Erythroblast (primary cell): ENCODE measurements at regions not wholly inside any gene's neighbourhood (a gene's known extent, or its start where the extent isn't known, plus 50 kb on each side); places are given as distances from the start of the nearest gene placed in this dataset.

ENCODE experiments used
- GATA1 ChIP-seq: IDR thresholded peaks from 2 replicates; pipeline ENCODE4 v1.6.1; 2011; ENCODE audit warnings: low read depth, mild to moderate bottlenecking, control low read depth, low read length, moderate library complexity
- POLR2A ChIP-seq: IDR thresholded peaks from 2 replicates; pipeline ENCODE4 v1.6.1; 2011; ENCODE audit warnings: mild to moderate bottlenecking, low read length

DNA sequence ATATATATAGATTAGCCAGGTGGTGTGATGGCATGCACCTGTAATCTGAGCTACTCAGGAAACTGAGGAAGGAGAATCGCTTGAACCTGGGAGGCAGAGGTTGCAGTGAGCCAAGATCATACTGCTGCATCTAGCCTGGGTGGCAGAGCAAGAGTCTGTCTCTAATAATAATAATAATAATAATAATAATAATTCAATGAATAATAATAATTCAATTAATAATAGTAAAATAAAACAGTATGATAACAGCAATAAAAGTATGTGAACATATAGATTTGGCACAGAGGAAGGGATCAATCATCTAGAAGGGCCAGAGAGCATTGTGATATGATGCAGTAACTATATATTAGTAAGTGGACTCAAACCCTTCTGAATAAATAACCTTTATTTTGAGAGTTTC lies 314.5 kb upstream of the COL8A1 start:
- TF ChIP-seq POLR2A (no peak), GATA1 (no peak)
